HG03575 (cell line): ENCODE measurements at regions not wholly inside any gene's neighbourhood (a gene's known extent, or its start where the extent isn't known, plus 50 kb on each side); places are given as distances from the start of the nearest gene placed in this dataset.

Source experiments
- ATAC-seq: cut with Tn5 transposase; IDR thresholded peaks from one replicate; pipeline ENCODE4 v1.9.1; 2021; ENCODE audit not compliant: unreplicated experiment, insufficient number of reproducible peaks, low FRiP score; ENCODE audit errors: extremely low read depth

DNA sequence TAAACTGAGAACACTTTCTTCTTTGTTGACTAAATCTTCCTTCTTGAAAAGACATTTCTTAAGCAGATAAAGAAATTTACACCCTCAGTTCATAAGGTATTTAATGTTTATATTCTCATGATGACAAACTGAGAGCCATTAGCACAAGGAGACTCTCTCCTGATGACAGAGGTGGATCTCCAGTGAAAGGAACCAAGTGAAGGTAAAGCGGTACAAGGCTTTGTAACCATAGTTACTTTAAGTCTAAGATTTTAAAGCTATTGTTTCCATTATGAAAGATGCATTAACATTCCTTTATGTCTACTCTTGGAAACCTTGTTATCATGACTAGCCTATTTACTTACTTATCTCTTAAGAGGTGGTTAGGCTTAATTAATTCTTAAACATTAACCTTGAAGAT, 737.1 kb downstream of the MECOM start:
- ATAC-seq, result no peak

DNA sequence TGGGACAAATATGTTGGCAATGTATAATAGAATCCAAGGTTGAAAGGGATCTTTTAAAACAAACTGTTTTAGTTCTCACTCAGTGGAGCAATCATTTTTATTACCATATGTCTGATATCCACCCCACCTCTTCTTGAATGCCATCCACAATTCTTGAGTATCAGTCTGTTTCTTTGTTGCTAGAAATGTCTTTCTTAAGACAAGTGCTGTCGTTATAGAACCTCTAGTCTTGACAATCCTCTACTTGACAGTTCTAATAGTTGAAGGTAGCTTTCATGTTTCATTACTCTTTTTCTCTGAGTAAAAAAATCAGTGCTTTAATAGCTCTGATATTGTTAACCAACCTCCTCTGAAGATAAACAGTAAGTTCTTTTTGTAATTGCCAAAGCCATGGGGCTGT, 737.9 kb downstream of the MECOM start:
- no peak for ATAC-seq

DNA sequence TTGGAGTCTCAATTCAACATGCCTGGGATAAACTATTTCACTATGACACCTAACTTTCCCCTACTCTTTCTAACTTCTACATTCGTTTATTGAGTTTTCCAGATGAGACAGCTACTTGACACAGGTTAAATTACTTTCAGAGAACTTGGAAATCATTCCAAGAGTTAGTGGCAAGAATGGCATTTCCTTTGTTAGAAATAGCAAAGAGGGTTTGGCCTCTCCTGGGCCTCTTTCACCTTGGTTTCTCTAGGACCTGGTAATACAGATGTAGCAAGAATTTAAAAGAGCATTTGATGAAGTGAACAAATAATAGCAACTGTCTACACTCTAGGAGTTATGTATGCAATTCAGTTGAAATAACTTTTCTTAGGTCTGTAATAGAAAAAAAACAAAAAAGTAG, 748.9 kb downstream of the MECOM start:
- no peak for ATAC-seq

DNA sequence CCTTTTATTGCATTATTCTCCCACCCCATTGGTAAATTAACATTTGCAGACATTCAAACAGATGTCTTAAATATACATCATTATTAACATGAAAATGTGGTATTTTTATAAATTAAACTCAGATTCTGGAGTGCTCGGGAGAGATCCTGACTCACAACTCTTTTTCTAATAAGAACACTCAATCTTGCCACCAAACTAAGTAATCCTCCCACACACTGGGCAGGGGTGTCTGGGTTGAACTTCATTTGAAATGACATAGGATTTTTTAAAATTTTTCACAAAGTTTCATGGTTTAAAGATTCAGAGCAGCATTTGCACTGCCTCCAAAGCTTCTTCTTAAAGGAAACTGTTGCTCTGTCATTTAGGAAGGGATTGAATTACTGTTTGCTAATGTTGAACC, 754.3 kb downstream of the MECOM start:
- ATAC-seq, result no peak

DNA sequence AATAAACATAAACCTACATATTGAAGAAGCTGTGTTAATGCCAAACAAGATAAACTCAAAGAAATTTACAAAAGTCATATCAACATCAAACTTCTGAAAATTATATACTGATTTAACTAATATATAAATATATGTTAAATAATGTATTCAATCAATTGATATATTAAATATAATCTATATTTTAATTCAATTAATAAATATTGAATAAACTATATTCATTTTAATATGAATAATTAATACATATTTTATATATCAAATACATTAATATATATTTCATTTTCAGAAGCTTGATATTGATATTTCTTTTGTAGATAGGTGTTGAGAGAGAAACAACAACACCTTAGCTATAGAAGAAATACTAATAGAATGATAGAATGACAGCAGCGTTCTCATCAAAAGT, 768.1 kb downstream of the MECOM start:
- ATAC-seq, result no peak

DNA sequence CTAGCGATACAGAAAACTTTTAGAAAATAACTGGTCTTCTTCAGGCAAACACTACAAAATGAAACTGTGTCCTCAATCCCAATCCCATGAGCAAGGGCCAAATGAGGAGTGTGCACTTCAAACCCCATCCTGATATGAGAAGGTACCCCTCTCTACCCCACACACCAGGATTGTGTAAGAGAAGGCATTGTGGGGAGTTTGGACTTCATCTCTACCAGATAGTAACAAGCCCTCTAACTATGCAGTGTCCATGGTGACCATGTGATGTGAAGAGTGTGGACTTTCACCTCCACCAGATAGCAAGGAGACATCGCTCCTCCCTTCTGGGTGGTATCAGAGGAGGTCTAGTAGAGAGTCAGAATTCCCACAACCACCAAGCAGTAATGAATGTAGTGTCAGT, 769.3 kb downstream of the MECOM start:
- ATAC-seq, result no peak

DNA sequence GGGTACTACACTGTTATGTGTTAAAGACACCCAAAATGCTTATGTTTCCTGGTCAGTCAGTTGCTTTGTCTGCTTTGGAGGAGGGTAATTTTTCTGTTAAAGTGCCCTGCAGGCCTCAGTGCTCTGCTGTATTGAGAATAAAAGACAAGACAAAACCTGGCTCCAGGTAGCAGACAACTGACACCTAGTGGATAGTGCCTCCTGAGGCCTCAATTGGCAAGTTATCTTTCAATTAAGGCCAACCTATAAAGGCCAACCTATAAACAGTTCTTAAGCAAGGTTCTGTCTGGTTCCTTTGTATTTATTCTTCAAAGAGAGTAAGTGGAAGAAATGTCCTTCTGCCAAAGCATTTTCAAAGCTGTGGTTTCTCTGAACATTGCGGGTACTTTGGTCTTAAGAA, 773.8 kb downstream of the MECOM start:
- ATAC-seq, result no peak

DNA sequence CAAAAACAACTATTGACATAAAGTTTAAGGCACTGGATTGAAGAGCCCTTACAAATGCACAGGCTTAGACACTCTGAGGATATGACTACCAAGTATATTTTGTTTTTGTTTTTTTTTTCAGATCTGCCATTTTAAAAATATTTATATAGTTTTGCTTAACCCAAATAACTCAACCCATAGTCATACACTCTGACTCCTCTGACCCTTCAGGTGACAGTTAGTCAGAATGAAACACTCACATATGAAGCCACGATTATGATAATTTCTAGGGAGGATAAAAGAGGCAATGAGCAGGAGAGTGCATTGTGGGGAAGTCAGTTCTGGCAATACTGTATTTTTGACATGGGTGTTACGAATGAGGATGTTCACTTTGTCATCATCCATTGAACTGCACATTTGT, 774.7 kb downstream of the MECOM start:
- no peak for ATAC-seq

DNA sequence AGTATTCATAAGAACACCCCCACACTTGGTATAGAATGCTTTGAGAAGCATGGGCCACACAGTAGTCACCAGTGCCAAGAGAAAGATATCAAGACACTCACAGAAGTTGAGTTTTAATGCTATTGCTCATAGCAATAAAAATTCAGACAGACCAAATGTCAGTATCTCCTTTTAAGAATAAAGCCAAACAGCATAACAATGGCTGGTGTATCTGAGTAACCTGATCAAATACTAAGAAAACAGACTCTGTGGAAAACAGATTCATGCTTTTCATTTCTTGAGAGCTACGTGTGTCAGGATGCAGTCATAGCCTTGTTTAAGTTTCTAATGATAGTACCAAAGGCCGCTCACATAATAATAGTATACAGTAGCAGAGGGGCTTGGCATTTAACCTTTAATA, 778.5 kb downstream of the MECOM start:
- ATAC-seq, result no peak

DNA sequence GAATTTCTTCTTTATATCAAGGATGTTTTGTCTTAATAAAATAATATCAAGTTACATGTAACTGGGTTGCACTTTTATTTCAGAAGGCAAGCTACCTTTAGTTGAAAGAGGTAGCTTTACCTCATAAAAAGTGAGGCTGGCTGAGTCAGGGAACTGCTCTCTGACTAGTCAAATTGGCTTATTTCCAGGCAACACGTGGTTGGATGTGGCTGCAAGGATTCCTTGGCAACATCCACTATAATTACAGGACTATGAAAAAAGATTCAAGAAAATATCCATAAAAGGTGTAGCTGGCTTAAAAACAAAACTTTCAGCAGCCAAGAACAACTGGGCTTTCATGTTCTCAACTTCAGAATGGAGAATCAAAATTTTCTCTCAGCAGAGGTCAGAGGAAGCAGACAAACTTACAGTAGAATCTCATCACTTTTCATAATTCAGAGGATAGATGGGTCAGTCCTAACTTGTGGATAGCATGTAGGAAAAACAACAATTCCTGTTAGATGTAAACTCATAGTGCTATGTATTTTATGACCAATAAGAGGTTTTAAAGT, 779.1 kb downstream of the MECOM start:
- ATAC-seq, result no peak

DNA sequence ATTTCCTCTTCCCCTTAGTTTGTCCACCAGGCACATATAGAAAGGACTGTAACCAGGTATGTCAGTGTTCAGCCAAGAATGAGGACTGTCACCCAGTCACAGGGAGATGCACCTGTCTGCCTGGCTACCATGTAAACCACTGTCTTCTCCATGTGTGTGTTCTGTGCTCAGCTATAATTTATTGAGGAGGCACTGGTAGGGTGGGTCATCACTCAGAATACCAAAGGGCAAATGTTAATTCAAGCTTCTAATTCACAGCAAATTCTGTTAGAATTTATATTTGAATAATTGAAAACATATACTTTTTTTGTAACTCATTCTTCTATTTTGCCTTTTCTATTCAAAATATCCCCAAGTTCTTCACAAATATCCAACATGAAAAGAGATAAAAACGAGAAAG, 780.4 kb downstream of the MECOM start:
- no peak for ATAC-seq

DNA sequence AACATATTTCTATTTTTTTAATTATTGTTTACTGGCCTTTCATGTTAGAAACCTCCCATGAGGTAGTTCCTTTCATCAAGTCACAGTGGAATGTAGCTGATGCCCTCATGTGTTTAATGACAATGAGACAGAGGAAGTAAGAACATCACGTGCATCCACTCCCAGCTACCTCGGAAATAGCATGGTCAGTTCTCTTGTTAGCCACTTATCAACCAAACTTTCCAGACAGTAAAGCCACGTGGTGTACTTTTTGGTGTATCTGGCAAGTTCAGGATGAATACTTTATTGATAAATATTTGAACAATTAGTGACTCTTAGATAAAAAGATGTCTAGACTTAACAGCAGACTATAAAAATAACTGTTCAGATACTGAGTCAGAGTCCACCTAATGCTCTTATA, 781.7 kb downstream of the MECOM start:
- no peak for ATAC-seq

DNA sequence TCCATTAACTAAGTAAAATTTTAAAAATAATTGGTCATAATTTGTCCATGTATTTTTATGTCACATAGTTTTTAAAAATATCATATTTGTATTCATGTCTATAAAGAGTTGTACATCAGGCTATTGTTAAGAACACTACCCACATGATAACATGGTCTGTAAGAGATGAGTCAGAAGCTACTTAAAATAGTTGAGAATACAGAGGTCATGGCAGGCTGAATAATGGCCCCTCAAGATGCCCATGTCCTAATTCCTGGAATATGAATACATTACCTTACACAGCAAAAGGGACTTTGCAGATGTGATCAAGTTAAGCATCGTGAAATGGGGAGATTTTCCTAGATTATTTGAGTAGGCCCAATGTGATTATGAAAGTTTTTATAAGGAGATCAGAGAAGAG, 782.9 kb upstream of the GOLIM4 start:
- no peak for ATAC-seq

DNA sequence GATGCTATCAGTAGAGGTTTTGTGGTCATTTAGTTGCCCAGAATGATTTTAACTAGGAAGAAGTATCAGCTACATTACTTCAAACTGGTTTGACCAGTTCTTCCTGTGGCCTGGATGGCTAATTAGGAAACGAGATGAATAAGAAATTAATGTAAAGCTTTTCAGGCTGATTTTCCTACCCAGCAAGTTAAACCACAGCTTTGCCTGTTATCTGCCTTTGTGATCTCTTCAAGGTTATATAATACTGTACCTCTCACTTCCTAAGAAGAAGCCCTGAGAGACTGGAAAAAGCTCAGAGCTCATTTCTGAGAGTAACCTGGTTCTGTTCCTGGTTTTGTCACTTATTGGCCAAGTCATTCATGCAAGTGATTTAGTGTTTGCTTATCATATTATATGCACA, 782.2 kb upstream of the GOLIM4 start:
- ATAC-seq, result no peak

DNA sequence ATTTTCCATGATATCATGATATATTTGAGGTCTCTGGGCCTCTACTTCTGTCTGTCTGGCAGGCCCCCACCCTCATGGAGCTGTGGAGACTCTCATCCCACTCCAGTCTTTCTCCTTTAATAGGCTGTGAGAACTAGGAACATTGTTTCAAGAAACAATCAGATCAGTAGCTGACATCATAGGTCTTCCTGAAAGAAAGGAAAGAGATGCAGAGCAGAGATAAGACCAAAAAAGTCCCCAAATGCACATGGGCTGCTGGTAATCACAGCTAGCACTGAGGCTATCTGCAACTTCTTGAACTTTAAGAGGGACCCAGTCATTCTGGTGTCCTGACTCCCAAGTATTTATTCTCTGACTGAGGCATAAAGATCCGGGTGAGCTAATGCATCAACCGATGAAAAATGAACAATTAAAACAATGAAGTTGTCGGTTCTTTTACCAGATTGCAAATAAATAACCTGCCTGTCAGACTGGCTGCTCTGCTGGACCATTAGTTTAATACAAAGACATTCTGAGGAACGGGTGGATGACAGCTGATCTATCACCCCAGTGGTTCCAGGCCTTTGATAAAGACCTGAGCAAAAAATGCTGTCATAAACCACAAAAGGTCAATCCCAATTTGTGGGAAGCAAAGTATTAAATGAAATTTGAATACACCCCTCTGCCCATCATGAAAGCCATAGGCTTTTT, 780.8 kb upstream of the GOLIM4 start:
- no peak for ATAC-seq

DNA sequence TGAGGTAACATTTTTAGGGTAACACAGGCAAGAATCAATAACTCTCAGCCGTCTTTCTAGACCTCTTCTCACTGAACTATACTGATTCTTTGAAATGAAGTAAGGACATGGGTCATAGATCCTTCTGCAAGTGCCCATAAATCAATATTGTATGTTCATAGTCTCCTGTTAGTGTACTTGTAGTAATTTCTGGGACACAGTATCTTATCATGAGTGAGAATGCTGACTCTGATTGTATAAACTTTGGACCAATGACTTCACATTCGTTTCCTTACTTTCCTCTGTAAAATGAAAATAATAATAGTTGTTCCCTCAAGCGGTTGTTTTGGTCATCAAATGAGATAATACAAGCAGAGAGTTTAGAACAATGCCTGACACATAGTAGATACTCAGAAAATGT, 777.1 kb upstream of the GOLIM4 start:
- ATAC-seq, result no peak

DNA sequence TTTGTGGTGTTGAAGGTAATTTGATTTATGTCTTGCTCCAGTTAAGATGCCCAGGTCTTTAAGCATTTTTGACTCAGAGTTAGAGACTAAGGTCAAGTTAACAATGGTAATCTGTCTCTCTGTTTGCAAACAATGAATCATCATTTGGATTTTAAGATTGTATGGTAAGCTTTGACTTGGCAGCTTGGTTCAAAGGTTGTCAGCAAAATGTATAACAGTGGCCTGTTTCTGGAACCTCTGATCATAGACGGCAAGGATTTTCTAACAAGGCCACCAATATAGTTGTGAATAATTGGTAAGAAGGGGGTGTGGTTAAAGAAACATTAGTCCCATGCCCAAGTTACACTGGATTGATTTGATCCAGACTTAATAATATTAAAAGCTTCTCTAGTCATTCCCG, 775.2 kb upstream of the GOLIM4 start:
- ATAC-seq, result no peak

DNA sequence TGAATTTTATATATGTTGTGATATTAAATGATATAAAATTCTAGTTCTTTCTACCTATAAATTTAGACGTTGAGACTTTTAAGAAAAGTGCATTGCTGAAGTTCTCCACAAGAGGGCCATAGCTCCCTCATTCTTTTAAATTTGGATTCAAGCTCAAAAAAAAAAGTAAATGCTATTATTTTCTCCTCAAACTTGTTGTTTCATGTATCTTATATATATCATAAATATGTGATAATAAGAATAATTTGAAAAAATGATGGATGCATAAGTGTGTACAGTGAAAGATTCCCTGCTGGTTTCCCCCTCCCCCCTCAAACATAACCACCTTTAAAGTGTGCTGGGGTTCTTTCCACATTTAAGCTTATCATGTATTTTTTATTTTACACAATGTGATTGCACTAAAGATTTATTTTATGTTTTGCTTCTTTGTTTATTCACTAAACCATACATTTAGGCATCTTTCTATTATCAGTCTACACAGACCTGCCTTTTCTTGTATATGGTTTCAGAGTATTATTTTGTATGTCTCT, 769.4 kb upstream of the GOLIM4 start:
- ATAC-seq, result no peak

DNA sequence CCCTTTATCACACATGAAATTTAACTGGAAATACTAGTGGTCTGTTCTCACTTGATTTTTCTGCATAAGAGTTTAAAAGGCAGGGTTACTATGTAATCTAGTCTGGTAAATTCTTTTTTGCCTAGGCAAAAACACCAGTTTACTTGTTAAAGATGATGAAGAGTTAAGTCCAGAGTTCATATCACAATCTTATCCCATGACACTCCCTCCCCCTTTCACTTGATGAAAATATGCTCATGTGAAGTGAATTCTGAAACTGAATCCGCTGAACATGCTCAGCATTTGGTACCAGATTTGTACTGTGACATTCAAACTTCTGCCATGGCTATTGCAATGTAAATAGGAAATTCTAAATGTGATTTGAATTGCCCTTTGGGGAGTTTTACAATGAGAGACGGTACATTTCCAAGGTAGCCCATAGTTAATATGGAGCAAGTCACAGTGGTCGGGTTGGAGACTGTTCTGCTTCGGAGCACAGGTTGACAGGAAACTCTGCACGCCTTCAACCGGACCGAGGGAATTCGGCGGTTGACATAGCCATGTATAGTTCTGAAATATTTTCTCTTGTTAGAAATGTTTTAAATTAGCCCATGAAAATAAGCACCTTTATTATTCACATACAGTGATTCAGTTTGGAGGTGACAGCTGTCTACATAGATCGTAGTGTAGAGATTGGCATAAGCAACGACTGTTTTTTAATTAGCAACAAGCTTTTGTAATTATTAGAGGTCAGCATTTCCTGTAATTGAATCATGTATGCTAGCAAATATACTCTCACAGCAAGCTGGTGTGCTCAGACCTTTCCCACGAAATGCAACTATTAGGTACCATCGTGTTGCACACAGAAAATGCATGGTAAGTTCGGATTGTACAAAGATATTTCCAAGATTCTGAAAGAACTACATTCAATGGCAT, 768.6 kb upstream of the GOLIM4 start:
- ATAC-seq, result no peak

DNA sequence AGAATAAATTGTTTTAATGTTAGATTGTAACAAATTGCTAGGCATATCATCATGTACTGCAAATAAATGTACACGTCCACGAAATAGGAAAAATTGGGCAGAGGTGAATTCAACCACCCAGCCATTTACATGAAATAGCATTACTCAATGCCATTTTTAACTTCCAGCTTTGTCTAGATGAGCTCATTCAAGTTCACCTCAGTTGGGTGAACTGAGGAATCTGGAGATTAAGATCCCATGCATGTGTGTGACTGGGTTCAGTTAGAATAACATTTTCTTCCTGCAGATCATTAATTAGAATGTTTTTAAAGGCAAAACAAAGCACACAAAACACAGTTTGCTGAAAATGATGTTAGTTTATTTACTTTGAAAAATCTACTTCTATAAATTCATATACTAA, 767.8 kb upstream of the GOLIM4 start:
- ATAC-seq, result no peak
